Esophagus muscularis mucosa (tissue), 4 donors: ENCODE measurements at regions not wholly inside any gene's neighbourhood (a gene's known extent, or its start where the extent isn't known, plus 50 kb on each side); places are given as distances from the start of the nearest gene placed in this dataset.
"Not testable (repeated sequence)": the region's sequence is repeated elsewhere in the genome, so short reads cannot be mapped to it uniquely, and the experiment has no call there.

Experiments
- DNase-seq: peaks from one replicate; pipeline ENCODE4 v3.0.0-alpha.2; 2017; ENCODE audit errors: extremely low spot score
- H3K27ac ChIP-seq, 4 donors: fragments of 200-600 bp; sonication (generic); replicated peaks in 1 of 4; 1 replicate in 3 of 4; 2 replicates in 1 of 4; pipeline ENCODE4 v1.5.1; 2016 to 2019; ENCODE audit warnings: mild to moderate bottlenecking in 1 of 4
- H3K27me3 ChIP-seq, 4 donors: fragments of 200-600 bp; sonication (generic); one replicate each; pipeline versions ENCODE4 v1.5.1 to v1.6.0; 2016 to 2019
- H3K36me3 ChIP-seq, 4 donors: fragments of 200-600 bp; sonication (generic); one replicate each; pipeline ENCODE4 v1.5.1; 2016 to 2019
- H3K4me1 ChIP-seq, 4 donors: fragments of 200-600 bp; sonication (generic); one replicate each; pipeline ENCODE4 v1.5.1; 2016 to 2019
- H3K4me3 ChIP-seq, 4 donors: fragments of 200-600 bp; sonication (generic); 1 replicate in 2 of 4; 2 replicates in 2 of 4; pipeline ENCODE4 v1.5.1; 2016 to 2019; ENCODE audit warnings: mild to moderate bottlenecking in 4 of 4, moderate library complexity in 1 of 4
- H3K9me3 ChIP-seq, 4 donors: fragments of 200-600 bp; sonication (generic); 1 replicate in 3 of 4; 2 replicates in 1 of 4; pipeline ENCODE4 v1.5.1; 2016 to 2019
- CTCF ChIP-seq, 3 experiments: fragments of 200-600 bp in 2 of 3; fragments of 450-650 bp in 1 of 3; sonication (generic) in 2 of 3; IDR thresholded peaks; one replicate each; pipeline ENCODE4 v1.5.1; 2017 to 2019; ENCODE audit warnings: antibody characterized with exemption in 3 of 3, mild to moderate bottlenecking in 2 of 3, moderate library complexity in 1 of 3
- EP300 ChIP-seq: sonication (generic); formaldehyde crosslinking; IDR thresholded peaks from one replicate; pipeline ENCODE4 v1.6.1; 2017; ENCODE audit warnings: antibody characterized with exemption
- POLR2A ChIP-seq: fragments of 450-650 bp; IDR thresholded peaks from one replicate; pipeline ENCODE4 v1.6.1; 2017; ENCODE audit warnings: antibody characterized with exemption, moderate library complexity, mild to moderate bottlenecking, low read depth
- POLR2AphosphoS5 ChIP-seq, 2 donors: sonication (generic); formaldehyde crosslinking; IDR thresholded peaks; one replicate each; pipeline ENCODE4 v1.6.1; 2017; ENCODE audit warnings: antibody characterized with exemption in 2 of 2
- WGBS: methylation state at CpG from one replicate; pipeline ENCODE4 v1.1.5; 2018; 5-methylcytosine and 5-hydroxymethylcytosine counted together
- intact Hi-C: fragments of 100-400 bp; cut with DNase I; formaldehyde crosslinking; loops from one replicate; pipeline ENCODE4 v1.15.1; 2023

DNA sequence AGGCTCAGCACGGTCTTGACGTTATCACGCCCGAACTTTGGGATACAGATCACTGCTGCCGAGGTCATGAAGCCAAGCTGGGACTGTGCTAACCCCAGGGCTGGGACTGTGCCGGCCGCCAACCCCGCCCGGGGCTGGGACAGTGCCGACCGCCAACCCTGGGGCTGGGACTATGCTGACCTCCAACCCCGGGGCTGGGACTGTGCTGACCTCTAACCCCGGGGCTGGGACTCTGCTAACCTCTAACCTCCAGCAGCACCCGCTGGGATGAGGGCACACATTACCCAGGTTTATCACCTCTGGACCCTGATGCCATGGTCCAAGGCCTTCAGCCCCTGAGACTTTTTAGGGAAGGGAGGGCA, 129.7 kb downstream of the IGLL1 start:
- TF ChIP-seq CTCF (IDR thresholded peaks at IDR 0.05) (no peak), POLR2AphosphoS5 (IDR thresholded peaks at IDR 0.05) (no peak), POLR2A (no peak), EP300 (no peak)
- intact Hi-C loops, result no loop called here
- WGBS, result 100% methylated on average over 1 of the region's 14 CpGs
- peaks cover 0 to 13% (median 0%) of the 10 kb centered on the region in 4 donors for H3K27me3 ChIP-seq
- H3K4me3 ChIP-seq, result no peak overlapping the region
- H3K4me1 ChIP-seq, result no peaks in the 10 kb centered on the region
- H3K9me3 ChIP-seq, result peaks cover 0 to 8% (median 2%) of the 10 kb centered on the region in 4 donors
- no peak overlapping the region for H3K27ac ChIP-seq
- no peak for DNase-seq
- no peaks in the 10 kb centered on the region for H3K36me3 ChIP-seq

DNA sequence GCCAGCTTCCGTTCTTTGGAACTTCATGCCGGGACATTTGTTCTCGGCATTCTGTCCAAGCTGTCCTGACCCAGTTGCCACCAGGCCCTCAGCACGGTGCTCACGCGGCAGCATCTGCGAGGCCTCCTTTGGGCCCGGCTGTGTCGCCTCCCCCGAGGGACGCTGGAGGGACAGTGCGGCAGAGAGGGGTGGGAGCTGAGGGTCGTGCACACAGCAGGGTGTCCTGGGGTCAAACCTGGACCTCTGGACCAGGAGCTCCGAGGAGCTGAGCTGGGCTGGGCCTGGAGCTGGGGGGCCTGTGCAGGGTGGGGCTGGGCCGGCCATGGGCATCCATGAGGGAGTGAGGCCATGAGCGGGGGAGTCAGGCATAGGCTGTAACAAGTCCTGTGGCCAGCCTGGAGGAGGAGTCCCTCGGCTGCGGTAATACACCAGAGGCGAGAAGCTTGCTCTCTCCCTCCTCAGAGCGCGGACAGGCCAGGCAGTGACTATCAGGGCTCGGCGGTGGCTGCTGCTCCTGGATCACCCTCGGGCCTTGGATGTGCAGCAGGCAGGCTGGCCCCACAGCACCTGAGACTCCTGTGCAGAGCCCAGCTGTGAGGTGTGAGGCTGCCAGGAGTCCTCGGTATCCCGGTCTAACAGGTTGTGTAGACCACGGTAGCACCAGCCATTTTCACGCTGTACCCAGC, 130.2 kb downstream of the IGLL1 start:
- WGBS, result 93% methylated on average over 17 of the region's 28 CpGs
- intact Hi-C loops, H3K36me3 ChIP-seq, H3K4me1 ChIP-seq, H3K9me3 ChIP-seq, DNase-seq, H3K27ac ChIP-seq, H3K4me3 ChIP-seq: not testable (repeated sequence)
- H3K27me3 ChIP-seq, result peaks cover 0 to 13% (median 0%) of the 10 kb centered on the region in 4 donors

GRCh38 chr22:23448499-23449288, 131.4 kb downstream of the IGLL1 start:
- intact Hi-C loops, H3K9me3 ChIP-seq, H3K4me1 ChIP-seq, DNase-seq, H3K36me3 ChIP-seq, H3K4me3 ChIP-seq, H3K27ac ChIP-seq: not testable (repeated sequence)
- peaks cover 0 to 13% (median 0%) of the 10 kb centered on the region in 4 donors for H3K27me3 ChIP-seq
- WGBS, result 77% methylated on average over 12 of the region's 31 CpGs

GRCh38 chr22:23446796-23447350, 133.2 kb downstream of the IGLL1 start:
- intact Hi-C loops, result no loop called here
- Histone ChIP-seq H3K4me1 (no peaks in the 10 kb centered on the region), H3K27me3 (peaks cover 0 to 3% (median 0%) of the 10 kb centered on the region in 4 donors), H3K4me3 (no peak overlapping the region), H3K27ac (no peak overlapping the region), H3K36me3 (no peaks in the 10 kb centered on the region), H3K9me3 (peaks cover 0 to 8% (median 2%) of the 10 kb centered on the region in 4 donors)
- WGBS, result 90% methylated on average over 29 of the region's 30 CpGs
- TF ChIP-seq POLR2AphosphoS5 (IDR thresholded peaks at IDR 0.05) (no peak), EP300 (no peak)
- DNase-seq, result no peak

- H3K4me1 ChIP-seq, H3K27me3 ChIP-seq, H3K36me3 ChIP-seq, H3K4me3 ChIP-seq, DNase-seq, intact Hi-C loops, H3K9me3 ChIP-seq, H3K27ac ChIP-seq: not testable (repeated sequence)
Observed at GRCh38 chr22:23446194-23446593, 133.9 kb downstream of the IGLL1 start.

- H3K4me3 ChIP-seq, intact Hi-C loops, H3K27me3 ChIP-seq, H3K4me1 ChIP-seq, H3K27ac ChIP-seq, H3K9me3 ChIP-seq, H3K36me3 ChIP-seq, DNase-seq: not testable (repeated sequence)
- 55% methylated on average over 1 of the region's 2 CpGs for WGBS
Observed at GRCh38 chr22:23443905-23444304, 136.2 kb downstream of the IGLL1 start.

DNA sequence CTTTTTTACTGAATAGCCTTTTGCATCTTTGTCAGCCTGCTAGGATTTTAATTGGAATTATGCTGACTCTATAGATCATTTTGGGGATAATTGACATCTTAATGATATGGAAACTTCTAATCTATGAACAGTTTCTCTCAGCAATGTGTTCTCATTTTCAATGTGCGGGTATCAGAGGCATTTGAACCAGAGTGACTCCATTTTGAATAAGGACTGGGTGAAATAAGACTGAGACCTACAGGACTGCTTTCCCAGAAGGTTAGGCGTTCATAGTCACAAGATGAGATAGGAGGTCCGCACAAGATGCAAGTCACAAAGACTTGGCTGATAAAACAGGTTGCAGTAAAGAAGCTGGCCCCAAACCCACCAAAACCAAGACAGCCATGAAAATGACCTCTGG, 140.5 kb downstream of the IGLL1 start:
- WGBS, result 92% methylated on average over 3 of the region's 3 CpGs
- not testable (repeated sequence) for H3K4me3 ChIP-seq, DNase-seq, H3K27me3 ChIP-seq, H3K36me3 ChIP-seq, H3K27ac ChIP-seq, H3K9me3 ChIP-seq, H3K4me1 ChIP-seq
- intact Hi-C loops, result loop anchor here (10.0 kb wide), 1 partner anchor 95 kb away; no protein-coding TSS in a partner anchor
